Brain microvascular endothelial cell (primary cell): ENCODE measurements at regions not wholly inside any gene's neighbourhood (a gene's known extent, or its start where the extent isn't known, plus 50 kb on each side); places are given as distances from the start of the nearest gene placed in this dataset.

Source experiments
- DNase-seq: peaks from one replicate; pipeline ENCODE4 v3.0.0-alpha.2; 2020
- H3K27ac ChIP-seq: fragments of 250-450 bp; sonication (Bioruptor Pico); 2 replicates; pipeline ENCODE4 v1.5.1; 2020; ENCODE audit warnings: mild to moderate bottlenecking, moderate library complexity
- H3K27me3 ChIP-seq: fragments of 250-450 bp; sonication (Bioruptor Pico); replicated peaks from 2 replicates; pipeline ENCODE4 v1.5.1; 2020; ENCODE audit warnings: mild to moderate bottlenecking
- H3K36me3 ChIP-seq: fragments of 250-450 bp; sonication (Bioruptor Pico); replicated peaks from 2 replicates; pipeline ENCODE4 v1.5.1; 2020; ENCODE audit warnings: mild to moderate bottlenecking
- H3K4me3 ChIP-seq: 2 replicates; pipeline ENCODE4 v1.5.1; 2011; ENCODE audit warnings: low read depth, mild to moderate bottlenecking, control low read depth, low read length, moderate library complexity
- CTCF ChIP-seq: IDR thresholded peaks from 2 replicates; pipeline ENCODE4 v1.5.1; 2011; ENCODE audit warnings: low read depth, mild to moderate bottlenecking, moderate library complexity, low read length, control low read depth, inconsistent platforms; ENCODE audit errors: missing control alignments
- in situ Hi-C: cut with HindIII; loops from 2 replicates; pipeline ENCODE4 v1.10.0; 2017; ENCODE audit warnings: low sequenced_read_pairs, low pct_ligation_motif_present

DNA sequence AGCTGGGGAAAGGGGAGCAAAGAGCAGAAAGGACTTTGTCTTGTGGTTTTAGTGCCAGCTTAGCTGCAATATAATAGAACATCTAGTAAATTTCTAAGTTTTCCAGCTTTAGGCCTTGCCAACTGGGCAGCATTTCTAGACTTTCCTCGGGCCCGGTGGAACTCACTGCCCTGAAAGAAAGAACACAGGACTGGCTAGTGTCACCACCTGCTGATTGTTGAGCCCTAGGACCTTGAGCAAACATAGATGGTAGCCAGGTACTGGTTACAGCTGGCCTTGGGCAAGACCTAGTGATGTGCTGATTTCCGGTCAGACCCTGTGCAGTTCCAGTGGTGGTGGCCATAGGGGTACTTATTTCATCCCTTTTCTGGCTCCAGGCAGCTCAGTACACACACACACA, 753.2 kb upstream of the B3GALT2 start:
- in situ Hi-C loops, result no loop called here
- TF ChIP-seq CTCF, result no peak

GRCh38 chr1:193937308-193937707, 750.9 kb upstream of the B3GALT2 start:
- H3K27me3 ChIP-seq, result no peaks in the 10 kb centered on the region
- H3K4me3 ChIP-seq, result no peak overlapping the region
- TF ChIP-seq CTCF, result no peak
- no peak for DNase-seq
- in situ Hi-C loops, result no loop called here
- no peaks in the 10 kb centered on the region for H3K36me3 ChIP-seq
- no peak overlapping the region for H3K27ac ChIP-seq

More for the DNA sequence above, 753.2 kb upstream of the B3GALT2 start:
- no peak overlapping the region for H3K4me3 ChIP-seq
- no peak overlapping the region for H3K27ac ChIP-seq
- no peak for DNase-seq
- H3K36me3 ChIP-seq, result no peaks in the 10 kb centered on the region
- H3K27me3 ChIP-seq, result no peaks in the 10 kb centered on the region

DNA sequence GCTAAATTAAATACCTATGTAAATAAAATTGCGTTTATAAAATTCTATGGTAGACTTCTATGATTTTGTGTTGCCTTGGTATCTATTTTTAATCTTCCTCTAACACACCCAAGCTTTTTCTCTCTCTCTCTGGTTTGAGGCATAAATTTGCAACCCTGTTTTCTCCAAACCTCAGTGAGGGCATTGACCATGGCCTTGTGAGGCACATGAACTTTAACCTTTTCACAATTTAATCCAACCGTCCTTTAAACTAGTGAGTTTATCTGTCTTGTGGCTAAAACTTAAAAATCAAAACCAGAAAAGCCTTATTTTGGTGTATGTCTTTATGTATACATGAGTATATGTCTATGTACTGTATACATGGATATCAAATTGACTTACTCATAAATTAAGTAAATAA, 746.6 kb upstream of the B3GALT2 start:
- Histone ChIP-seq H3K36me3 (no peaks in the 10 kb centered on the region), H3K4me3 (no peak overlapping the region), H3K27me3 (no peaks in the 10 kb centered on the region), H3K27ac (no peak overlapping the region)
- TF ChIP-seq CTCF, result no peak
- in situ Hi-C loops, result no loop called here
- no peak for DNase-seq

DNA sequence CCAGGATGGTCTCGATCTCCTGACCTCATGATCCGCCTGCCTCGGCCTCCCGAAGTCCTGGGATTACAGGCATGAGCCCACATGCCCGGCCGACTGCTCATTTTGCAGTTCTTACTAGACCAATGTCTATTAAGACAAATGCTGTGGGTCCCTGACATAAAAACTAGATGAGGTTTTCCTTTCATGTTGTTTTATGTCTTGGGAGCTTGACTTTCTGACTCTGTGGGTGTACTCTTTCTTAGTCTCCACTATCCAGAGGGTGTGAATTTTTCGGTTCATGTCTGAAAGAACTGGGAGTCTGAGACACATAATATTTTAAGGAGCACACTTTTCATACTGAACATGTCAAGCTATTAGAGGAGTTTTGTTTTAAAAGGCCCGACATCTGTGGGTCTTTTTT, 744.9 kb upstream of the B3GALT2 start:
- Histone ChIP-seq H3K36me3 (no peaks in the 10 kb centered on the region), H3K27ac (no peak overlapping the region), H3K4me3 (no peak overlapping the region), H3K27me3 (no peaks in the 10 kb centered on the region)
- no peak for DNase-seq
- TF ChIP-seq CTCF, result no peak
- in situ Hi-C loops, result no loop called here

DNA sequence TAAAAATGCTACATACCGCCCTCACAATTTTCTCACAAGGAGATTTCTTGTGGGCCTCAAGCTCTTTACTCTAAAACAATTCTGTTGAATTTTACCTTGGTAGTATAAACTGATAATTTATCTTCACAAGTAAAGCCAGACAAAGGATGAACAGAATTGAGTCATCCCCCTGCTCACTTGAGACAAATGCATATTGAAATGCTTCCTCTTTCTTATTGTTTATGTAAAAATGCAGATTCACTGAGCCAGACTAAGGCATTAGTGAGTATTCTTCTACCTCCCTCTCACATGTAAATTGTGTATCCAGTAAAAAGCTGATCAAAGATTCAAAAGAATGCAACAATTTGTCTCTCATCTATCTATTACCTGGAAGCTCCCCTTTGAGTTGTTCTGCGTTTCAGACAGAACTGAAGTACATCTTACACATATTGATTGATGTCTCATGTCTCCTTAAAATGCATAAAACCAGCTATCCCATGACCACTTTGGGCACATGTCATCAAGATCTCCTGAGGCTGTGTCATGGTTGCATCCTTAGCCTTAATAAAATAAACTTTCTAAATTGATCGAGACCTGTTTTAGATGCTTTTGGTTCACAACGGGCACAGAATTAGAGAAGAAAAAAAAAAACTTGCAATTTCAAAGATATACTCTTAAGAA, 743.1 kb upstream of the B3GALT2 start:
- in situ Hi-C loops, result no loop called here
- H3K27me3 ChIP-seq, result no peaks in the 10 kb centered on the region
- H3K4me3 ChIP-seq, result no peak overlapping the region
- no peaks in the 10 kb centered on the region for H3K36me3 ChIP-seq
- H3K27ac ChIP-seq, result no peak overlapping the region
- no peak for TF ChIP-seq CTCF
- no peak for DNase-seq

DNA sequence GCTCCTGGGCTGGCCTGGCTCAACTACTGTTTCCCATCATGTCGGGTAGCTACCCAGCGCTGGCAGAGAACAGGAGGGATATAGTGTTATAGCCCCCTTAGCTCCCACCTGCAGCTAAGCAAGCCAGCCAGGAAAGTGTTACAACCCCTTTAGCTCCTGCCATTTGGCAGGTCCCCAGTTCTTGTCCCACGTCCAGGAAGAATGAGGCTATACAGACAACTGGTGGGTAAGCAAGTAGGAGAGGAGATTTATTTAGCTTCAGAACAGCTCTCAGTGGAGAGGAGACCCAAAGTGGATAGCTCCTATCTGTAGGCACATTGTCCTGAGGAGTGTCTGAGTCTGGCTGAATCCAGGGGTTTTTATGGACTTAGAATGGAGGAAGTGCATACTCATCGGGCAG, 741.1 kb upstream of the B3GALT2 start:
- Histone ChIP-seq H3K4me3 (no peak overlapping the region), H3K36me3 (no peaks in the 10 kb centered on the region), H3K27ac (no peak overlapping the region), H3K27me3 (no peaks in the 10 kb centered on the region)
- in situ Hi-C loops, result no loop called here
- no peak for TF ChIP-seq CTCF
- no peak for DNase-seq
